Right hindlimb (tissue), 1 donor: ENCODE measurements at regions not wholly inside any gene's neighbourhood (a gene's known extent, or its start where the extent isn't known, plus 50 kb on each side); places are given as distances from the start of the nearest gene placed in this dataset.
"Not testable (repeated sequence)": the region's sequence is repeated elsewhere in the genome, so short reads cannot be mapped to it uniquely, and the experiment has no call there.

Source experiments
- DNase-seq: peaks from one replicate; pipeline ENCODE4 v3.0.0-alpha.2; 2018

DNA sequence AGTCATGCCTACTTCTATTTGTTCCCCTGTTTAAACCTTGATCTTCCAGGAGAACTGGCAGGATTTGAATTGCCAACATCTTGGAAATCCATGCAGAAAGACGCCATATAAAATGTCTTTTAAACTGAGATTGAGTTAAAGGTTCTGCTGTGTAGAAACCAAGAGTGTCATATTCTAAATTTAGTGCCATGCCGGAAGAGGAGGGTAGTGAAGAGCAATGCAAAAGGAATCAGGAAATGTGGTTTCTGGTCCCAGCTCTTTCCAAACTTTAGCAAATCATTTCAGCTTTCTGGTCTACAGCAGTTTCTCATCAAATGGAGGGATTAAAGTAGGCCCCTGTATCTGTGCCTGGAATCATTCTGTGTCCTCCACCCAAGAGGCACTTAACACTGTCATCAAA lies 85.7 kb downstream of the BTG1 start:
- DNase-seq, result no peak

DNA sequence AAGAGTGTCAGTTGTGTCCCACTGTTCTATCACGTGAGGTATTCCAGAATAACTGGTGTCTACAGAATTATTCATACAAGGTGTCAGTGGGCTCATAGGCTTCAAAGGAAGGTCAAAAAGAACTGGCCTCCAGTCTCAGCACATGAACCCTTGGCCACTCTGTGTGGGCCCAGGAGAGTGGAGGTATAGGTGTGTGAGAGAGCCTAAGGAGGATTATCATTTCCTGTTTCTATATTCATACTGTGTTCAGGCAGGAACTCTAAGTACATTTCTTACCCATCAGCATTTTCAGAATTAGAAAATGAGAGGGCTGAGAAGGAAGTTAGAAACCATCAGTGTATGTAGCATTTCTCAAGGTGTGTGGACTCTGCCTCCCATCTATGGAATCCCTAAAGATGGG lies 87.0 kb downstream of the BTG1 start:
- no peak for DNase-seq

DNA sequence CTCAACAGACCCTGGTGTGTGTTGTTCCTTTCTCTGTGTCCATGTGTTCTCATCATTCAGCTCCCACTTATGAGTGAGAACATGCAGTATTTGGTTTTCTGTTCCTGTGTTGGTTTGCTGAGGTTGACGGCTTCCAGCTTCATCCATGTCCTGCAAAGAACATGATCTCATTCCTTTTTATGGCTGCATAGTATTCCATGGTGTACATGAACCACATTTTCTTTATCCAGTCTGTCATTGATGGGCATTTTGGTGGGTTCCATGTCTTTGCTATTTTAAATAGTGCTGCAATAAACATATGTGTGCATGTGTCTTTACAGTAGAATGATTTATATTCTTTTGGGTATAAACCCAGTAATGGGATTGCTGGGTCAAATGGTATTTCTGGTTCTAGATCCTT lies 88.9 kb downstream of the BTG1 start:
- DNase-seq, result not testable (repeated sequence)

DNA sequence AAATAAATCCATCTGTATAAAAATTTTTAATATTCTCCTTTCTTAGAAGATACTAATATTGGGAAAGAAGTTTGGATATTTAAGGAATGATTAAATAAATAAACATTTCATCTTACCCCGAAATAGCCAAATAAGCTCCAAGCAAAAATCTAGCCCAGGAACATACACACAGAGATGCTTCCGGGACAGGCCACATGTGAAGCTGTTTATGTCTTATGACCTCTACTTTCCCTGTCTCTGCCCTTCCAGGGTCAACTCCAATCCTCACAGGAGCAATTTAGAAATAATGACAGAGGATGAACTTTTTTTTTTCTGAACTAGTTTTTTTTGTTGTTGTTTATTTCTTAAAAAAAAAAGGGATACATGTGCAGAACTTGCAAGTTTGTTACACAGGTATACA lies 89.4 kb downstream of the BTG1 start:
- DNase-seq, result no peak

GRCh38 chr12:92055877-92056276 lies 89.8 kb downstream of the BTG1 start:
- no peak for DNase-seq

DNA sequence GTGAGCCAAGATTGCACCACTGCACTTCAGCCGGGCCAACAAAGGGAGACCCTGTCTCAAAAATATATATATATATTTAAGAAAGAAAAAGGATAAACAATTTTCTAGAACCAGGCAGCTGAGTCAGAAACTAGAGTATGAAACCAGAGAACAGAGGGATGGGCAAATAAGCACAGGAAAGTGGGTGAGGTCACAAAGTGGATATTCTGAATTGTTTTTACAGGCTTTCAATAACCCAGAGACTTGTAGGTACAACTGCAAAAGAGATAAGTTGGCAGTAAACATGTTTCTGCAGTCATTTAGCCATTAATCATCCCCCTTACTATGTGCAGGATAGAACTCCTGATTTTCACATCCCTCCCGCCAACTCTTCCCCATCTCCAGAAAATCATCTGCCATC lies 94.2 kb downstream of the BTG1 start:
- DNase-seq, result no peak

GRCh38 chr12:92049403-92049802 lies 96.2 kb downstream of the BTG1 start:
- no peak for DNase-seq

DNA sequence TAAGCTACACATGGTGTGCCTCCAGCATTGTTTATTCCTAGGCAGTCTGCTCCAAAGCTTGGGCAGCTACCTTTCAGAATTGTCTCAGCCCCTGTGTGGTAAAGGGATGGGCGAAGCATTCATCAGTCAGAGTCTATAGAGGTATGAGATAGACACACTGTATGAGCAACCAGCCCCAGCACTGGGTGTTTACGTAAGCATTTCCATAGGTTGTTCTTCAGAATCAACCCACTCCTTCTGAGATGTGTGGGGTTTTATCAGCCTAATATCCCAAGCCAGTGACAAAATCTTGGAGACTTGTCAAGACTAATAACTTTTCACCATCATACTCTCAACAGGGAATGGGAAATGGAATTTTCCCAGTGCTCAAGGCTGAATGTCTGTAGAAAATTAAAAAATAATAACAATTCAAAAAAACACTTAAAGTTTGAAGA lies 98.2 kb downstream of the BTG1 start:
- DNase-seq, result no peak

DNA sequence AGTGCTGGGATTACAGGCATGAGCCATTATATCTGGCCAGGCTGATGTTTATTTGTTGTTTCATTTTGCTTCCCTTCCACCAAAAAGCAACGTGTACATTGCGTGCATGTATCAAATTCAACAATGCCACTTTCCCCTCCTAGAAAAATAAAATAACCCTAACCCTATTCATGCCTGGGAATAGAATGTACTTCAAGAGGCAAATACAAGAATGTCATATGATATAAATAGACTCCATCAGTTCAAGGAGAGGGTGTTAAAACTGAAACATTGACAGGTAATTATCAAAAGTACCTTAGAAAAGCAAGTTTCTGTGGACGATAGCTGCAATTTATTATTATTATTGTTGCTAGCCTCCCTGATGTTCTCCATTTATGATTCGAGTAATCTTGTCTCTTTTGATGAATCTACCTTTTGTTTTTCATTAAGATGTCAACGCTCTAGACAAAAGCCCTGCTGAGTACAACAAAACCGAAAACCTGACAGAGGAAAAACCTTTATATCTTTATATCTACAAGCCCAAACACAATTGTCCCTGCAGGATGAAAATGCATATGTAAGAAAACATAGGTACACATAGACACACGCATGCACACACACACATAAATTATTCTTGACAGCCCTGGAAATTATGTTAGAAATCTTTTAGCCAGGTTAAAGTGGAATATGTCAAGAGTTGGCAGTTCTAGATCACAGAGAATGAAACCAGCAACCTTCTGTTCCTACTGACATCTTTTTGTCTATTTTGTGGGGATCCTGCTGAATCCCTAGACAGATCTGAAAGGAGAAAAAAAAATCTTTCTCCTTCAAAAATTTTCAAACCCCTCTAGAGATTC lies 98.9 kb downstream of the BTG1 start:
- DNase-seq, result no peak

GRCh38 chr12:92045852-92046251 lies 99.8 kb downstream of the BTG1 start:
- no peak for DNase-seq

GRCh38 chr12:92044435-92044834 lies 101.2 kb downstream of the BTG1 start:
- DNase-seq, result no peak

GRCh38 chr12:92042791-92043531 lies 102.7 kb downstream of the BTG1 start:
- no peak for DNase-seq

GRCh38 chr12:92041742-92042141 lies 103.9 kb downstream of the BTG1 start:
- DNase-seq, result no peak

GRCh38 chr12:92039046-92039445 lies 106.6 kb downstream of the BTG1 start:
- no peak for DNase-seq

GRCh38 chr12:92038476-92038875 lies 107.2 kb downstream of the BTG1 start:
- DNase-seq, result no peak

- DNase-seq, result peak; percentile 52
Observed at GRCh38 chr12:92036771-92037453, 108.7 kb downstream of the BTG1 start.

GRCh38 chr12:92036061-92036620 lies 109.5 kb downstream of the BTG1 start:
- no peak for DNase-seq

DNA sequence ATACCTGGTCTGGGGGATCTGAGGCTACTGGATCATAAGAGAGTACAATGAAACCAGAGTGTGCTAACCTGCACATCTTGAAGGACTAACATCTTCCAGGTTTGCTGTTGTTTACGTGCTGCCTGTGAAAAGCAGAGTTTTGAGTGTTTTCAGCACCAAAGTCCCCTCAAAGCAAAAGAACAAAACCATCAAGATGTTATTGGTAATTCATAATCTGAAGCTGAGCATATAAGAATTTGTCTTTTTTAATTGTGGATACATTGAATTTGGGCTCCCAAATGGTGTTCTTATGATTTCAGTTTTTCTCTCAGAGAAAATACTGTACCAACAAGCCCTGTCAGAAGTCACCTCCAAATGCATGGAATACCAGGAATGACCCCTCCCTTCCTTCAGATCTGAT lies 110.2 kb downstream of the BTG1 start:
- no peak for DNase-seq

DNA sequence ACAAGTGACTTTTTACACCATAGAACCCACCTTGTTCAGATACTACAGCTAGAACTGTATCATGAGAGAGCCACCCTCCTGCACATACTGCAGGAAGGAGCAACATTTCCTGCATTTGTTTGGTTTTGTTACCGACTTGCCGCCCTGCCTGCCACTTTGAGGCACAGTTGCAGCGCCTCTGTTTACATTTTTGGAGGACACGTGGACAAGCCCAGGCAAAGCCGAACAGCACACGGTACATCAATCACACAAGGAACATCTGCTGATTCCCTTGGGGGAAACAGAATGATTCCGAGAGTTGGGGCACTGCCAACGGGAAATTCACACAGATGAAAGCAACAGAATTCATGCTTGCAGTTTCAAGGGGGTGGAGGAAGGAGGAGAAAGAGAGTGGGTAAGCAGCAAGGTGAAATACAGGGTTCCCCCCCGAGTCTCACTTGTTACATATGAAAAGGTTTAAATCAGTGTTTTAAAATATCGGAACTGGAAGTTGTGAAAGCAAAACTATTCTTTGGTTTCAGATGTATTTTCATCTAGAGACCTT lies 110.7 kb downstream of the BTG1 start:
- DNase-seq, result peak; percentile 60

DNA sequence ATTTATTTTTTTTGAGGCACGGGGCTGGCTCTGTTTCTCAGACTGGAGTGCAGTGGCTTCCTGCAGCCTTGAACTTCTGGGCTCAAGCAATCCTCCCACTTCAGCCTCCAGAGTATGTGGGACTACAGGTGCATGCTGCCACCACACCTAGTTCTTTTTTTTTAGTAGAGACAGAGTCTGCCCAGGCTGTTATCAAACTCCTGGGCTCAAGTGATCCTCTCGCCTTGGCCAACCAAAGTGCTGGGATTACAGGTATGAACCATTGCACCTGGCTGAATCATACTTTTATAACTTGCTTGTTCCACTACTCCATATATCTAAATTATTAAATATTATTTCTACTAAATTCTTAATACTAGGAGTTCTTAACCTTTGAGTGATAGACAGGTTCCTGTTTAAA lies 111.6 kb downstream of the BTG1 start:
- DNase-seq, result no peak

DNA sequence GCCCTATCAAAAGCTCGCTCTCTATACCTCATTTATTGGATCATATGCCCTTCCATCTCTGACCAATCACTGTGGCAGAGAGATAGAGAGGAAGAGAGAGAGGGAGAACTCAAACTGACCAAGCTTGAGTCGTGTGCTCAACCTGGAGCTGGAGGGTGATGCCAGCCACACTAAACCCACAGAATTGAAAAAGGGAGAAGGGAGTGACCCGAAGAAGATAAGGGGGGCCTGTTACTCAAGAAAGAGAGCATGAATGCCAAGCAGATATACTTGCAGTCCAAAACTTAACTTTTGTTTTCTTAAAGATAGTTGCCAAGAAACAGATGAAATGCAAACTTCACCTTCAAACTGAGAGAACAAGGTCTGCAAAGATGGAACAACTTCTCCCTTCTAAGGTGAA lies 112.7 kb downstream of the BTG1 start:
- DNase-seq, result no peak

DNA sequence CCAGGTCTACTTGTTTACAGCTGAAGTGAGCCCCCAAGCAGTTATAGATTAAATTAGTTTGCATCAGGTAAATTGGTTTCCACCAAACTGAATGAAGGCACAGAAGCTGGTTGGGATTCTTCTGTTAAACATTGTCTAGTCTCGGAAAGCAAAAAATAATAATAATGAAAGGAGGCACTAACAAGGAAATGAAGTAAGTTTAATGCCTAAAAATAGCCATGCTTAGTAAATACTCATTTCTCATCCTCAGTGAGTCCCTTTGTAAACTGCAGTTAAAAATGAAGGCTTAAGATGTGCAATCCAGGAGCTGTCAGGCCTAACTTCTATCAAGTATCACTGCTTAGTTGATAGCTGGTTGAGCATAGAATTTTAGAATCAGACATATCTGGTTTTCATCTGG lies 113.5 kb downstream of the BTG1 start:
- no peak for DNase-seq

- DNase-seq, result no peak
Observed at GRCh38 chr12:92030618-92031017, 115.0 kb downstream of the BTG1 start.
